ENCODE measurements at regions not wholly inside any gene's neighbourhood (a gene's known extent, or its start where the extent isn't known, plus 50 kb on each side); places are given as distances from the start of the nearest gene placed in this dataset.

DNA sequence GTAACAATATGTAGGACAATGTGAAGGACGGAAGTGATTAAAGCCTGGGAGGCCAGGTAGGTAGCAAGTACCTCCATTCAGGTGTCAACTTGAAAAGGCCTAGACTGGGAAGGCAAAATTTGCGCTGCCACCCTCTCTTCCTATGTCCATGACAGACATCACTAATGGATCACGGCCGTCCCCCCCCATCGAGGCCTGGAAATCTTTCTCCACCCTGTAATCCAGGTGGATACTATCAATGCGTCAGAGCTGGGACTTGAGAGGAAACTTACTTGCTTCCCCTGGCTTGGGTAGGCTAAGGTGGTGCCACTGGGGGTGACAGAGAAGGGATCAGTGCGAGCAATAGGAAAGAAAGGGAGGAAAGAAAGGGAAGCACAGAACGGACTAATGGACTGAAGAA, 156.1 kb downstream of the SALL1 start:
- no peak overlapping the region for H3K4me3 ChIP-seq
- DNase-seq (no peak), ATAC-seq (no peak)
- TF ChIP-seq POLR2A (IDR thresholded peaks at IDR 0.05): no peak
- TF ChIP-seq, protein P1, sequence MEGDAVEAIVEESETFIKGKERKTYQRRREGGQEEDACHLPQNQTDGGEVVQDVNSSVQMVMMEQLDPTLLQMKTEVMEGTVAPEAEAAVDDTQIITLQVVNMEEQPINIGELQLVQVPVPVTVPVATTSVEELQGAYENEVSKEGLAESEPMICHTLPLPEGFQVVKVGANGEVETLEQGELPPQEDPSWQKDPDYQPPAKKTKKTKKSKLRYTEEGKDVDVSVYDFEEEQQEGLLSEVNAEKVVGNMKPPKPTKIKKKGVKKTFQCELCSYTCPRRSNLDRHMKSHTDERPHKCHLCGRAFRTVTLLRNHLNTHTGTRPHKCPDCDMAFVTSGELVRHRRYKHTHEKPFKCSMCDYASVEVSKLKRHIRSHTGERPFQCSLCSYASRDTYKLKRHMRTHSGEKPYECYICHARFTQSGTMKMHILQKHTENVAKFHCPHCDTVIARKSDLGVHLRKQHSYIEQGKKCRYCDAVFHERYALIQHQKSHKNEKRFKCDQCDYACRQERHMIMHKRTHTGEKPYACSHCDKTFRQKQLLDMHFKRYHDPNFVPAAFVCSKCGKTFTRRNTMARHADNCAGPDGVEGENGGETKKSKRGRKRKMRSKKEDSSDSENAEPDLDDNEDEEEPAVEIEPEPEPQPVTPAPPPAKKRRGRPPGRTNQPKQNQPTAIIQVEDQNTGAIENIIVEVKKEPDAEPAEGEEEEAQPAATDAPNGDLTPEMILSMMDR (IDR thresholded peaks at IDR 0.05): no peak
- no peaks in the 10 kb centered on the region for H3K27me3 ChIP-seq
- 81 to 88% (median 83%) methylated on average over 8 of the region's 8 CpGs for WGBS, 4 donors
- H3K36me3 ChIP-seq: no peaks in the 10 kb centered on the region
- no peaks in the 10 kb centered on the region for H3K4me1 ChIP-seq
- intact Hi-C loops (cut with DNase I): no loop called here
- no peaks in the 10 kb centered on the region for H3K9me3 ChIP-seq
- H3K27ac ChIP-seq: no peak overlapping the region

DNA sequence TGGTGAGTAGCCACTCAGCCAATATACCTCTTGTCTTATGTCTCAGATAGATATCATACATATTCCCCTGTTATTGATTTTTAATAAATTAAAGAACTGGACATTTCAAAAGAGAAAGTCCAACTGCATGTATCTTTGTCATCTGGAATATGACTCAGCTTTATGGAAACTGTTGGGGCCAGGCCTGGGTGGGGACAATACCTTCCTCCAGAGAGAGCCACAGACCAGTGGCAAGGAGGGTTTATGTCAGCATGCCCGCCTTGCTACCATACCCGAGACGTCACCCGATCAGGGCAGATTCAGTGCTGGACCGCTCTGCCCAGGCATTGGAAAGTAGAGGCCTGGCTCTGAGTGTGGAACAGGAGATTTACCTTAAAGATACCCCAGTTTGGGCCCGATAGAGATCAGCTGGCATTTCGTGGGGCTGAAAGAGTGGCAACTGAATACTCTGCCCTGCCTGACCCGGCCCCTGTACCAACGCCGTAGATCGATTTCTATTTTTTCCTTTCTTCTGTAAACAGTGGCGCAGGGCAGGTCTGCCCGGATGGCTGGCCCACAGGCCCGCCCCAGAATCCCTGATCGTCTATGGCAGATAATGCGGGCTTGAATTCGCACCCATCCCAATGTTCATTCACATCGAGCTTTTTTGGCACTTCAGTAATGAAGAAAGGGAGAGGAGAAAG, 158.6 kb downstream of the SALL1 start:
- Histone ChIP-seq H3K27ac (no peak overlapping the region), H3K4me1 (no peaks in the 10 kb centered on the region), H3K27me3 (no peaks in the 10 kb centered on the region), H3K36me3 (no peaks in the 10 kb centered on the region), H3K9me3 (no peaks in the 10 kb centered on the region), H3K4me3 (no peak overlapping the region)
- ATAC-seq: no peak
- DNase-seq: no peak
- WGBS, 4 donors: 88 to 92% (median 90%) methylated on average over 18 of the region's 18 CpGs
- intact Hi-C loops (cut with DNase I): no loop called here
- TF ChIP-seq, protein P1 (IDR thresholded peaks at IDR 0.05): no peak
- no peak for TF ChIP-seq POLR2A (IDR thresholded peaks at IDR 0.05)

DNA sequence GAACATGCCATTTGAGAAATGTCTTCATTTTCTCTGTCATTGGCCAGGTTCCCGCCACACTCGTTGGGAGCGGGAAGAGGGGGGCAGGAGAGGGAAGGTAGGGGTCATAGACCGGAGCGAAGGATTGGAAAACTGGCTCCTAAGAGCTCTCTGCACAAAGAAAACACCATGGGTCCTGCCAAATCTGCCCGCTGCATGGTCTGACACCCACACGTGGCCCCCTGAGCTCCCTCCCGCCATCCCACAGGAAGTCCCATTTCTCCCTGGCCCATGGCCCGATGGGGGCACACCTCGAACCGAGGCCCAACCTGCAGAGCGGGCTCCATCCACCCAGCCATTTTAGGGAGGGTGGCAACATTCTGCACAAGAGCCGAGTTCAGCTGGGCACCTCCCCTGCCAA, 159.6 kb downstream of the SALL1 start:
- H3K36me3 ChIP-seq: no peaks in the 10 kb centered on the region
- DNase-seq: no peak
- peaks cover 0 to 4% (median 0%) of the 10 kb centered on the region in 12 donors for H3K9me3 ChIP-seq
- H3K4me3 ChIP-seq: no peak overlapping the region
- no peak for TF ChIP-seq POLR2A (IDR thresholded peaks at IDR 0.05)
- TF ChIP-seq, protein P1 (IDR thresholded peaks at IDR 0.05): no peak
- H3K27me3 ChIP-seq: no peaks in the 10 kb centered on the region
- 85 to 91% (median 87%) methylated on average over 13 of the region's 13 CpGs for WGBS, 4 donors
- H3K27ac ChIP-seq: no peak overlapping the region
- ATAC-seq: no peak
- intact Hi-C loops (cut with DNase I): no loop called here
- no peaks in the 10 kb centered on the region for H3K4me1 ChIP-seq

DNA sequence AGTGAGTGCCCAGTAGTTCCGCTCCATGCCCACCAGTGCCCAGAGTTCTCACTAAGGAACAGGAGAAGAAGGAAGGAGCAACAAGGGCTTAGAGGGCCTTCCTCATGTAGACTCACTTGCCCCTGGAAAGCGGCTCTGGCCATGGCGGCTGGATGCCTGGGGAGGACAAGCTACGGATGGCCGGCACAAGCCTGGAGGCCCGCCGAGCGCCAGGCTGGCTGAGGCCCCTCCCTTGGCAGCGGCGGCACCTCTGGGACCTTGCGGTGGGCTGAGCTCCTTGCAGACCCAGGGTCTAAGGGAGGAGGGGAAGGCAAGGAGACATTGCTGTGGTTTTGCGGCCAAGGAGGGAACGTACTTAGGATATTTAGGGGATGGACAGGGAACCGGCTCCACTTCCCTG, 160.1 kb downstream of the SALL1 start:
- TF ChIP-seq, protein P1 (IDR thresholded peaks at IDR 0.05): no peak
- TF ChIP-seq POLR2A (IDR thresholded peaks at IDR 0.05): no peak
- DNase-seq (no peak), ATAC-seq (no peak)
- 91 to 97% (median 93%) methylated on average over 14 of the region's 14 CpGs for WGBS, 4 donors
- no peaks in the 10 kb centered on the region for H3K4me1 ChIP-seq
- peaks cover 0 to 6% (median 0%) of the 10 kb centered on the region in 12 donors for H3K9me3 ChIP-seq
- H3K27me3 ChIP-seq: no peaks in the 10 kb centered on the region
- H3K4me3 ChIP-seq: no peak overlapping the region
- intact Hi-C loops (cut with DNase I): no loop called here
- no peak overlapping the region for H3K27ac ChIP-seq
- H3K36me3 ChIP-seq: no peaks in the 10 kb centered on the region

Measured in heart left ventricle (tissue), 16 donors.